OCI-LY7 (cell line): ENCODE measurements at regions not wholly inside any gene's neighbourhood (a gene's known extent, or its start where the extent isn't known, plus 50 kb on each side); places are given as distances from the start of the nearest gene placed in this dataset.

Experiments
- EZH2phosphoT487 ChIP-seq: fragments of 200-600 bp; sonication (generic); IDR thresholded peaks from 2 replicates; pipeline ENCODE4 v1.6.1; 2018; ENCODE audit warnings: low read depth, borderline replicate concordance, mild to moderate bottlenecking, mixed run types, antibody characterized with exemption, low read length, moderate library complexity, mixed read lengths
- TF ChIP-seq, protein P1 (sequence below): fragments of 200-600 bp; sonication (generic); conservative IDR thresholded peaks from 2 replicates; pipeline ENCODE4 v1.5.1; 2014; ENCODE audit warnings: mild to moderate bottlenecking, antibody characterized with exemption, low read length, moderate library complexity, mixed read lengths

DNA sequence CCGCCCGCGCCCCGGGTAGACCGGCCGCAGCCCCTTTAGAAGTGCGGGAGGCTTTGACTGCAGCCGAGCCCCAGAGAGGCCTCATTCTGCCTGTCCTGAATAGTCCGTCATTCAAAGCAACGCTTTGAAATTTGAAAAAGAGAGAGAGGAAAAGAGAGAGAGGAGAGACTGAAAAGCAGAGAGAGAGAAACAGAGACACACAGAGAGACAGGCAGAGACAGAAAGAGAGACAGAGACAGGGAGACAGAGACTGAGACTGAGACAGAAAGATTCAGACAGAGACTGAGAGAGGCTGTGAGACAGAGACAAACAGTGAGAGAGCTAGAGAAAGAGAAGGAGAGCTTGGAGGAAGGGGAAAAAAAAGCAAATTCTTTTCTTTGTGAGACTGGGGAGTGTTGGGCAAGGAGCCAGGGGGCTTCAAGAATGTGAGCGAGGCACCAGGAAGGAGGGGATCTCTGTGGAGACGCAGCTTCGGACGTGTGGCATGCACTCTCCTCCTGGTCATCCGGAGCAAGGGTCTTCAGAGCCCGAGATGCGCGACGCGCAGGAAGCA lies 73.1 kb downstream of the MYCN start:
- TF ChIP-seq, protein P1, sequence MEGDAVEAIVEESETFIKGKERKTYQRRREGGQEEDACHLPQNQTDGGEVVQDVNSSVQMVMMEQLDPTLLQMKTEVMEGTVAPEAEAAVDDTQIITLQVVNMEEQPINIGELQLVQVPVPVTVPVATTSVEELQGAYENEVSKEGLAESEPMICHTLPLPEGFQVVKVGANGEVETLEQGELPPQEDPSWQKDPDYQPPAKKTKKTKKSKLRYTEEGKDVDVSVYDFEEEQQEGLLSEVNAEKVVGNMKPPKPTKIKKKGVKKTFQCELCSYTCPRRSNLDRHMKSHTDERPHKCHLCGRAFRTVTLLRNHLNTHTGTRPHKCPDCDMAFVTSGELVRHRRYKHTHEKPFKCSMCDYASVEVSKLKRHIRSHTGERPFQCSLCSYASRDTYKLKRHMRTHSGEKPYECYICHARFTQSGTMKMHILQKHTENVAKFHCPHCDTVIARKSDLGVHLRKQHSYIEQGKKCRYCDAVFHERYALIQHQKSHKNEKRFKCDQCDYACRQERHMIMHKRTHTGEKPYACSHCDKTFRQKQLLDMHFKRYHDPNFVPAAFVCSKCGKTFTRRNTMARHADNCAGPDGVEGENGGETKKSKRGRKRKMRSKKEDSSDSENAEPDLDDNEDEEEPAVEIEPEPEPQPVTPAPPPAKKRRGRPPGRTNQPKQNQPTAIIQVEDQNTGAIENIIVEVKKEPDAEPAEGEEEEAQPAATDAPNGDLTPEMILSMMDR: no peak
- no peak for TF ChIP-seq EZH2phosphoT487
